HEK293T (cell line): ENCODE measurements at regions not wholly inside any gene's neighbourhood (a gene's known extent, or its start where the extent isn't known, plus 50 kb on each side); places are given as distances from the start of the nearest gene placed in this dataset.

Experiments used
- CTCF ChIA-PET: fragments of 350-600 bp; formaldehyde crosslinking; extraction: SDS; loops from one replicate; lab custom pipeline; 2021; ENCODE audit warnings: antibody characterized with exemption, inconsistent platforms; lab: Yijun Ruan, JAX
- POLR2A ChIA-PET: fragments of 350-600 bp; formaldehyde crosslinking; extraction: SDS; loops from one replicate; lab custom pipeline; 2020; ENCODE audit warnings: antibody characterized with exemption, inconsistent platforms; lab: Yijun Ruan, JAX
- DNase-seq: peaks from one replicate; pipeline ENCODE4 v3.0.0; 2012; ENCODE audit warnings: mixed read lengths; ENCODE audit errors: extremely low spot score
- ARNT ChIP-seq: fragments of 450-650 bp; IDR thresholded peaks from 2 replicates; pipeline ENCODE4 v1.6.1; 2017; ENCODE audit warnings: mild to moderate bottlenecking
- BHLHE40 ChIP-seq: fragments of 450-650 bp; IDR thresholded peaks from 2 replicates; pipeline ENCODE4 v1.6.1; 2016; ENCODE audit warnings: mild to moderate bottlenecking, moderate library complexity, borderline replicate concordance
- CTBP1 ChIP-seq: fragments of 450-650 bp; IDR thresholded peaks from 2 replicates; pipeline ENCODE4 v1.6.1; 2016; ENCODE audit warnings: borderline replicate concordance
- ELF4 ChIP-seq: fragments of 450-650 bp; IDR thresholded peaks from 2 replicates; pipeline ENCODE4 v1.6.1; 2017; ENCODE audit warnings: antibody characterized with exemption
- FOXA1 ChIP-seq: fragments of 450-650 bp; IDR thresholded peaks from 2 replicates; pipeline ENCODE4 v1.6.1; 2016; ENCODE audit warnings: mild to moderate bottlenecking
- FOXK2 ChIP-seq: fragments of 450-650 bp; IDR thresholded peaks from 2 replicates; pipeline ENCODE4 v1.6.1; 2016; ENCODE audit warnings: mild to moderate bottlenecking
- FOXM1 ChIP-seq: fragments of 450-650 bp; IDR thresholded peaks from 2 replicates; pipeline ENCODE4 v1.6.1; 2017; ENCODE audit warnings: mild to moderate bottlenecking, borderline replicate concordance
- HDGF ChIP-seq: fragments of 450-650 bp; IDR thresholded peaks from 2 replicates; pipeline ENCODE4 v1.6.1; 2017; ENCODE audit warnings: antibody characterized with exemption, borderline replicate concordance
- L3MBTL2 ChIP-seq: fragments of 450-650 bp; conservative IDR thresholded peaks from 2 replicates; pipeline ENCODE4 v1.6.1; 2016; ENCODE audit warnings: mild to moderate bottlenecking
- LEF1 ChIP-seq: fragments of 450-650 bp; IDR thresholded peaks from 2 replicates; pipeline ENCODE4 v1.6.1; 2017; ENCODE audit warnings: mild to moderate bottlenecking, borderline replicate concordance
- NFRKB ChIP-seq: fragments of 450-650 bp; IDR thresholded peaks from 2 replicates; pipeline ENCODE4 v1.6.1; 2016; ENCODE audit warnings: mild to moderate bottlenecking, moderate library complexity
- SP1 ChIP-seq: fragments of 450-650 bp; IDR thresholded peaks from 2 replicates; pipeline ENCODE4 v1.6.1; 2017
- SUZ12 ChIP-seq: fragments of 450-650 bp; IDR thresholded peaks from 2 replicates; pipeline ENCODE4 v1.6.1; 2016; ENCODE audit warnings: mild to moderate bottlenecking
- TARDBP ChIP-seq: fragments of 450-650 bp; IDR thresholded peaks from 2 replicates; pipeline ENCODE4 v1.6.1; 2016
- ZNF384 ChIP-seq: fragments of 450-650 bp; IDR thresholded peaks from 2 replicates; pipeline ENCODE4 v1.6.1; 2016
- TF ChIP-seq, protein P1 (sequence below): fragments of 450-650 bp; IDR thresholded peaks from 2 replicates; pipeline ENCODE4 v1.6.1; 2016

DNA sequence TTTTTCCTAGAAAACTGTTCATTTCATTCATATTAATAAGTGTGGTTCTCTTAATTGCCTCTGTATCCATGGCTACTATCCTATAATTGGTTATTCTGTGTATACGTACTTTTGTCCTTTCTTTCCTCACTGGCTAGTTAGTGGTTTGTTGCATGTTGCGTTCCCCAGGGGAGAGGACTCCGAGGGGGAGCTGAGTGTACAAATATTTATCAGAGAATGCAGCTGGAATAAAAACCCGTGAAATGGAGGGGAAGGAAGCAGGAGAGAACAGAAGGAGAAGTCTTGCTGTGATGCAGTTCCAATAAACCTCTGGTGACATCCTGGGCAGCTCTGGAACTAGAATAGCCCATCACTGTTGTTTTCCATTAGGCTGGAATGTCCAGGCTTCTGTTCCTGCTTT is 117.1 kb upstream of the RGS6 start:
- POLR2A ChIA-PET: no interaction called here
- TF ChIP-seq ZNF384 (no peak), FOXM1 (no peak), HDGF (no peak), ELF4 (no peak), BHLHE40 (no peak), TARDBP (no peak), NFRKB (no peak), FOXA1 (no peak), CTBP1 (no peak), ARNT (no peak), SUZ12 (no peak), L3MBTL2 (no peak)
- DNase-seq: no peak
- CTCF ChIA-PET: interaction anchor here (0.6 kb wide), 1 partner anchor 312 kb away, joined by 4 read pairs; no protein-coding TSS in a partner anchor

DNA sequence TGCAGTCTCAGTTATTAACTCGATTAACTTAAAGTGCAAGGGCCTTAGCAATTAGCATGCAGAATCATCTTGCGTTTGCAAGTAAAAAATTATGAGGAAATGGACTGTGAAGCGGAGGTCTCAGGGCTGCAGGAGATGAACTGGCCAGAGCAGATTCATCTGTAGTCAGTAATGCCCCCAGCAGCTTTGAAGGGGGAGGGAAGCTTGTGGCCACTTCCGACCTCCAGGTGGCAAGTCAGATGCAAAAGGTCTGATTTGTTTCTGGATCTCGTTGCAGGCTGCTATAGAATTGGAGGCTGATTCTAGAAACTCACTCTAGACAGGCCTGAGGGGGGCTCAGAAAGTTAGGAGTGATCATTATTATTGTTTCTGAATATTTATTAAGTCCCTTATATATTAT is 107.4 kb upstream of the RGS6 start:
- no peak for TF ChIP-seq SUZ12
- TF ChIP-seq FOXK2: no peak
- TF ChIP-seq TARDBP: no peak
- TF ChIP-seq SP1: no peak
- TF ChIP-seq ELF4: no peak
- no peak for TF ChIP-seq L3MBTL2
- TF ChIP-seq ZNF384: no peak
- TF ChIP-seq HDGF: no peak
- no peak for TF ChIP-seq BHLHE40
- TF ChIP-seq LEF1: no peak
- no peak for TF ChIP-seq FOXM1
- no peak for TF ChIP-seq CTBP1
- ChIA-PET POLR2A (no interaction called here), CTCF (no interaction called here)
- DNase-seq: no peak

DNA sequence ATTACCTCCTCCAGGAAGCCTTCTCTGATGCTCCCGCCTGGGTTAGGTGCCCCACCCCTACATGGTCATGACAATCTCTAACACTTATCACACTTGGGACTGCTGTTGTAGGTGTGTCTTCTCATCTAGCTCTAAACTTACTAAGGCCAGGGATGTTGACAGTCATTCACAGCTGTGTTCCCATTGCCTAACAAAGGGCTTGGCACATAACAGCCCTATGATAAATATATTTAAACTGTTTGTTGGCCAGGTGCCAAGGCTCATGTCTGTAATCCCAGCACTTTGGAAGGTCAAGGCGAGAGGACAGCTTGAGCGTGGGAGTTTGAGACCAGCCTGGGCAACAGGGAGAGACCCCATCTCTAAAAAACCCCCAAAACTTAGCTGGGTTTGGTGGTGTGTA is 98.8 kb upstream of the RGS6 start:
- POLR2A ChIA-PET: no interaction called here
- no peak for TF ChIP-seq LEF1
- no peak for TF ChIP-seq CTBP1
- TF ChIP-seq SP1: no peak
- no peak for TF ChIP-seq L3MBTL2
- TF ChIP-seq, protein P1, sequence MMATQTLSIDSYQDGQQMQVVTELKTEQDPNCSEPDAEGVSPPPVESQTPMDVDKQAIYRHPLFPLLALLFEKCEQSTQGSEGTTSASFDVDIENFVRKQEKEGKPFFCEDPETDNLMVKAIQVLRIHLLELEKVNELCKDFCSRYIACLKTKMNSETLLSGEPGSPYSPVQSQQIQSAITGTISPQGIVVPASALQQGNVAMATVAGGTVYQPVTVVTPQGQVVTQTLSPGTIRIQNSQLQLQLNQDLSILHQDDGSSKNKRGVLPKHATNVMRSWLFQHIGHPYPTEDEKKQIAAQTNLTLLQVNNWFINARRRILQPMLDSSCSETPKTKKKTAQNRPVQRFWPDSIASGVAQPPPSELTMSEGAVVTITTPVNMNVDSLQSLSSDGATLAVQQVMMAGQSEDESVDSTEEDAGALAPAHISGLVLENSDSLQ: no peak
- DNase-seq: no peak
- CTCF ChIA-PET: interaction anchor here (0.6 to 1.3 kb wide), 3 partner anchors 11 to 97 kb away, joined by 3 to 6 read pairs (median 3); no protein-coding TSS in a partner anchor

DNA sequence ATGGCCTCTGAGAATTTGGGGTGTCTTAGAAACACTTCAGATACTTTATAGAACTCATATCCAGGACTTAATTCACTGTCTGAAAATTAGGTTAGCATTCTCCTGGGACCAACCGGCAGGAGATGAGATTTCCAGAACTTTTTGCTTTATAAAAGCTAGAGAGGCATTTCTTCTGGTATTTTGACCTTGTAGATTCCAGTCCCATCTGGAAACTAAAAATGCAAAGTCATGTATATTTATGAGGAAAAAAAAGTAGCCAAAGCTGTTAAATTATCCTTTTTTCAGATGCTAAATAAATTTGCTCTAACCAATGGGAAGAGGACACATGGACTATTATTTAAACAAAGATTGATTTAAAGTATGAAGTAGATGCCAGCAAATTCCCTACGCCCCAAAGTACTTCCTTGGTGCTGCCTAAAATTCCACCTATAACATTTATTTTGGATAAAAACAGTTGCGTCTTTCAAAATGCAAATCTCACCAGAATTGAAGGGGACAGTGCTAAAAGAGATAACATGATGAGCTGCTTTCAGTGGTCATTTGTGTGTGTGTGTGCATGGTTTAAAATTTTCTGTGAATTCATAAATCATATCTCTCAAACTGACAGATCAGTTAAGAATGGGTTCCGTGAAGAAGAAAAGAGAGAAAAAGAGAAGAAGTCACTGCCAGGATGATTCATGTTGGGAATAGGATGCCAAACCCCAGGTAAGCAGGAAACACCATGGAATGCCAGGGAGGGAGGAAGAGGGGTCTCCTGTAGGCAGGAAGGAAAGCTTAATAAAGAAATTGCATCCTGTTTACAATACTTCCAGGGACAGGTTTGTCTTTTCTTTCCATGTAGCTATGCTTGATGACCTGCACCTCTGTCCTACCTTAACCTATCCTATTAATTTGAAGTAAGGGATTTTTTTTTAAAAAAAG is 97.7 kb upstream of the RGS6 start:
- no peak for DNase-seq
- CTCF ChIA-PET: interaction anchor here (0.6 to 1.3 kb wide), 2 partner anchors 21 to 96 kb away, joined by 3 read pairs; no protein-coding TSS in a partner anchor
- TF ChIP-seq BHLHE40 (no peak), ARNT (no peak), ZNF384 (no peak), HDGF (no peak), ELF4 (no peak), CTBP1 (no peak), LEF1 (no peak), FOXK2 (no peak), FOXM1 (no peak), SUZ12 (no peak), SP1 (no peak), NFRKB (no peak)
- TF ChIP-seq, protein P1: no peak
- POLR2A ChIA-PET: no interaction called here

DNA sequence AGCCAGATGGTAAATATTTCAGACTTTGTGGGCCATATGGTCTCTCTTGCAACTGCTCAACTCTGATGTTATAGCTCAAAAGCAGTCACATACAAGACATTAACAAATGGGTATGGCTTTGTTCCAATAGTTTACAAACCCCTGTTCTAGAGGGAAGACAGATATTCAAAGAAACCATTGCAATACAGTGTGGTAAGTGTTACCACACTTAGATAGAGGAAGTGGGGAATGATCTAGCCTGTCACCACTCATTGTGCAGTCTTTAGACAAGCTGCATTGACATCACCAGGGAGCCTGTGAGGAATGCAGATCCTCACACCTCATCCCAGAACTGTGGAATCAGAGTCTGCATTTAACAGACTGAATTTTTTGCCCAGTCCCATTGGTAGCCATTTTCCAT is 80.0 kb upstream of the RGS6 start:
- POLR2A ChIA-PET: no interaction called here
- CTCF ChIA-PET: interaction anchor here (1.2 kb wide), 1 partner anchor 131 kb away, joined by 4 read pairs; no protein-coding TSS in a partner anchor
- no peak for DNase-seq

More for the DNA sequence above, 80.0 kb upstream of the RGS6 start:
- TF ChIP-seq FOXM1: no peak
- no peak for TF ChIP-seq NFRKB
- TF ChIP-seq TARDBP: no peak
- TF ChIP-seq, protein P1: no peak
- no peak for TF ChIP-seq FOXK2
- no peak for TF ChIP-seq ARNT
- no peak for TF ChIP-seq CTBP1
- no peak for TF ChIP-seq FOXA1
